GM23338 (cell line): ENCODE measurements at regions not wholly inside any gene's neighbourhood (a gene's known extent, or its start where the extent isn't known, plus 50 kb on each side); places are given as distances from the start of the nearest gene placed in this dataset.

Experiments
- ATAC-seq: fragments of 200-7000 bp; cut with Tn5 transposase; 3 replicates; pipeline ENCODE4 v1.9.1; 2020
- DNase-seq: peaks from one replicate; pipeline ENCODE4 v3.0.0-alpha.2; 2015; ENCODE audit warnings: low spot score
- H2AFZ ChIP-seq: fragments of 200-600 bp; sonication (generic); 2 replicates; pipeline ENCODE4 v1.8.0; 2016; ENCODE audit warnings: antibody characterized with exemption, mild to moderate bottlenecking, moderate library complexity
- H3F3A ChIP-seq: fragments of 200-600 bp; sonication (generic); replicated peaks from 2 replicates; pipeline ENCODE4 v1.8.0; 2017; ENCODE audit warnings: antibody characterized with exemption, mixed run types, low read depth
- H3K27ac ChIP-seq: fragments of 200-600 bp; sonication (generic); 2 replicates; pipeline ENCODE4 v1.6.1; 2016; ENCODE audit warnings: low read depth
- H3K27me3 ChIP-seq: fragments of 200-600 bp; sonication (generic); 2 replicates; pipeline ENCODE4 v1.8.0; 2016; ENCODE audit warnings: mild to moderate bottlenecking, mixed run types, moderate library complexity; ENCODE audit not compliant: insufficient read depth
- H3K36me3 ChIP-seq: fragments of 200-600 bp; sonication (generic); 2 replicates; pipeline ENCODE4 v1.8.0; 2016; ENCODE audit warnings: mild to moderate bottlenecking; ENCODE audit not compliant: insufficient read depth
- H3K4me1 ChIP-seq: fragments of 200-600 bp; sonication (generic); 2 replicates; pipeline ENCODE4 v1.8.0; 2016; ENCODE audit warnings: mild to moderate bottlenecking, moderate library complexity; ENCODE audit not compliant: insufficient read depth
- H3K4me2 ChIP-seq: fragments of 200-600 bp; sonication (generic); 2 replicates; pipeline ENCODE4 v1.7.1; 2017; ENCODE audit warnings: mixed run types
- H3K4me3 ChIP-seq: fragments of 200-600 bp; sonication (generic); 2 replicates; pipeline ENCODE4 v1.6.1; 2016; ENCODE audit warnings: mixed run types
- H3K79me2 ChIP-seq: fragments of 200-600 bp; sonication (generic); replicated peaks from 2 replicates; pipeline ENCODE4 v1.8.0; 2017; ENCODE audit warnings: mild to moderate bottlenecking; ENCODE audit not compliant: insufficient read depth
- H3K9me2 ChIP-seq: fragments of 200-600 bp; sonication (generic); 2 replicates; pipeline ENCODE4 v1.8.0; 2017; ENCODE audit not compliant: insufficient read depth
- H4K20me1 ChIP-seq: fragments of 200-600 bp; sonication (generic); replicated peaks from 2 replicates; pipeline ENCODE4 v1.8.0; 2017; ENCODE audit warnings: mild to moderate bottlenecking; ENCODE audit not compliant: insufficient read depth
- H3K27ac Mint-ChIP-seq: 2 replicates; pipeline ENCODE4 v1.8.0; 2020; ENCODE audit warnings: inconsistent platforms, mild to moderate bottlenecking, moderate library complexity, mixed read lengths
- H3K27me3 Mint-ChIP-seq: 3 replicates; pipeline ENCODE4 v1.8.0; 2022; ENCODE audit warnings: low read depth, mild to moderate bottlenecking, moderate library complexity, mixed read lengths, inconsistent platforms; ENCODE audit not compliant: insufficient read depth, poor library complexity
- H3K36me3 Mint-ChIP-seq: 3 replicates; pipeline ENCODE4 v1.8.0; 2021; ENCODE audit warnings: low read depth, mild to moderate bottlenecking, inconsistent platforms, moderate library complexity, mixed read lengths
- H3K4me1 Mint-ChIP-seq: 3 replicates; pipeline ENCODE4 v1.8.0; 2020; ENCODE audit warnings: mild to moderate bottlenecking, inconsistent platforms, mixed read lengths
- H3K4me3 Mint-ChIP-seq: 3 replicates; pipeline ENCODE4 v1.8.0; 2021; ENCODE audit warnings: moderate library complexity, mild to moderate bottlenecking, inconsistent platforms, mixed read lengths
- H3K9me3 Mint-ChIP-seq: 3 replicates; pipeline ENCODE4 v1.8.0; 2020; ENCODE audit warnings: moderate library complexity, mild to moderate bottlenecking, inconsistent platforms, mixed read lengths
- CREB1 ChIP-seq: fragments of 250-450 bp; sonication (Bioruptor Pico); IDR thresholded peaks from 2 replicates; pipeline ENCODE4 v1.5.0; 2020; ENCODE audit warnings: low read depth, mild to moderate bottlenecking, moderate library complexity
- CTCF ChIP-seq, 2 experiments: fragments of 200-600 bp in 1 of 2; sonication (generic) in 1 of 2; conservative IDR thresholded peaks; 2 replicates each; pipeline versions ENCODE4 v1.5.1 to v1.6.1; 2016 to 2017; ENCODE audit warnings: antibody characterized with exemption in 2 of 2, low read depth in 2 of 2, mild to moderate bottlenecking in 2 of 2, moderate library complexity in 1 of 2
- ETS1 ChIP-seq: IDR thresholded peaks from 2 replicates; pipeline ENCODE4 v1.6.1; 2016; ENCODE audit warnings: antibody characterized with exemption
- EZH2 ChIP-seq: fragments of 200-600 bp; sonication (generic); IDR thresholded peaks from one replicate; pipeline ENCODE4 v1.8.0; 2017; ENCODE audit warnings: antibody characterized with exemption, mild to moderate bottlenecking, low read depth; ENCODE audit not compliant: unreplicated experiment
- JUNB ChIP-seq: IDR thresholded peaks from one replicate; pipeline ENCODE4 v1.6.1; 2016; ENCODE audit warnings: antibody characterized with exemption; ENCODE audit not compliant: unreplicated experiment
- POLR2AphosphoS5 ChIP-seq: IDR thresholded peaks from 2 replicates; pipeline ENCODE4 v1.6.1; 2016; ENCODE audit warnings: antibody characterized with exemption, low read depth
- REST ChIP-seq: IDR thresholded peaks from one replicate; pipeline ENCODE4 v1.6.1; 2018; ENCODE audit warnings: antibody characterized with exemption; ENCODE audit not compliant: unreplicated experiment
- STAT1 ChIP-seq: IDR thresholded peaks from one replicate; pipeline ENCODE4 v1.6.1; 2016; ENCODE audit warnings: antibody characterized with exemption; ENCODE audit not compliant: unreplicated experiment
- ZNF331 ChIP-seq: fragments of 250-450 bp; sonication (Bioruptor Pico); IDR thresholded peaks from 2 replicates; pipeline ENCODE4 v1.5.0; 2020; ENCODE audit warnings: low read depth, mild to moderate bottlenecking, moderate library complexity
- ZNF462 ChIP-seq: fragments of 250-450 bp; sonication (Bioruptor Pico); IDR thresholded peaks from 2 replicates; pipeline ENCODE4 v1.5.0; 2020; ENCODE audit warnings: mild to moderate bottlenecking, moderate library complexity

DNA sequence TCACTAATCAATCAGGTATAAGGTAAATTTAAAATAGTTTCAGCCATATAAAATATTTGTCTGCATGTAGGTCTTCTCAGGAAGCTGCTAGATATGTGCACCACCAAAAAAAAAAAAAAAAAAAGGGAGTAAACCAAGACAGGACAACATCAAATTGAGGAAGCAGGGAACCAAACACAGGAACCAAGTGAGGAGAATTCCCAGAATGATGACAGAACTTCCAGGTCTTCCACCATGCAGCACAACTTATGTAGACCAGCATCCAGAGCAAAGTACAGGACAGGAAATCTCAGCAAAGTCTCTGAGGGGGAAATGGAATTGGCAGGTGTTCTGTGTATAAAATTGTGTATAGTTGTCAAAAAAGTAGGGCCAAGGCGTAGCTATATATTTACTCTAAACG is 101.2 kb upstream of the CTSC start:
- peaks cover 10% of the 10 kb centered on the region for H3K36me3 Mint-ChIP-seq
- Histone ChIP-seq H3K79me2 (no peaks in the 10 kb centered on the region), H3K27ac (no peak overlapping the region), H3K4me2 (no peak overlapping the region), H3F3A (no peaks in the 10 kb centered on the region), H3K27me3 (no peaks in the 10 kb centered on the region), H3K4me1 (no peaks in the 10 kb centered on the region), H3K36me3 (no peaks in the 10 kb centered on the region), H3K4me3 (no peak overlapping the region), H4K20me1 (no peaks in the 10 kb centered on the region), H3K9me2 (0 out of 2 replicates have a peak, but pooled peaks cover 2% of the 10 kb centered on the region), H2AFZ (no peak overlapping the region)
- no peak for ATAC-seq
- no peak overlapping the region for H3K27ac Mint-ChIP-seq
- peaks cover 2% of the 10 kb centered on the region for H3K27me3 Mint-ChIP-seq
- TF ChIP-seq CREB1 (CRISPR knock-in tag) = no peak
- TF ChIP-seq ZNF462 (CRISPR knock-in tag) = no peak
- no peak for TF ChIP-seq ZNF331
- TF ChIP-seq ETS1 = no peak
- TF ChIP-seq JUNB = no peak
- TF ChIP-seq POLR2AphosphoS5 = no peak
- no peak for TF ChIP-seq REST
- TF ChIP-seq STAT1 = no peak
- TF ChIP-seq EZH2 = no peak
- TF ChIP-seq CTCF (conservative IDR thresholded peaks at IDR 0.05; ENCODE audit: low read depth in 2 of 2) = no peak
- peaks cover 16% of the 10 kb centered on the region for H3K9me3 Mint-ChIP-seq
- no peak overlapping the region for H3K4me3 Mint-ChIP-seq
- peaks cover 6% of the 10 kb centered on the region; the same call in 2 of the 3 replicates for H3K4me1 Mint-ChIP-seq
- no peak for DNase-seq
